ENCODE measurements at regions not wholly inside any gene's neighbourhood (a gene's known extent, or its start where the extent isn't known, plus 50 kb on each side); places are given as distances from the start of the nearest gene placed in this dataset.

DNA sequence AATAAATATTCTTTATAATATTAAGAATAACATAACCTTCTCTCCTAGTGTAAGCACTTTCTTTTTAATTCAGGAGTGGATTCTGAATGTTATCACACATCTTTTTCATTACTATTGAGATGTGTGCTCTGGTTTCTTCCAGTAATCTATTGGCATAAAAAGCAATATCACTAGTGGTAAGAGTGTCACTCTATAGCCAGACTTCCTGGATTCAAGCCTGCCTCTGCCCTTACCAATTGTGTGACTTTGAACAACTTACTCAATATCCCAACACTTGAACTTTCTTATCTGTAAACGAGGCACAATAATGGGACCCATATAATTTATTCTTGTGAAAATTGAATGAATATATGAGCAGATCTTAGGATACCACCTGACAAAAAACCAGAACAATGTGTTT is 71.0 kb downstream of the SEM1 start:
- no peak overlapping the region for H3K4me3 ChIP-seq
- ATAC-seq (ENCODE audit: low FRiP score in 2 of 2) (no peak), DNase-seq (no peak)
- WGBS, 2 donors = 45 to 52% methylated on average over 1 of the region's 1 CpG
- H3K9me3 ChIP-seq = no peaks in the 10 kb centered on the region
- H3K27me3 ChIP-seq = no peaks in the 10 kb centered on the region
- no peaks in the 10 kb centered on the region for H3K36me3 ChIP-seq
- H3K4me1 ChIP-seq = no peaks in the 10 kb centered on the region
- TF ChIP-seq, protein P1, sequence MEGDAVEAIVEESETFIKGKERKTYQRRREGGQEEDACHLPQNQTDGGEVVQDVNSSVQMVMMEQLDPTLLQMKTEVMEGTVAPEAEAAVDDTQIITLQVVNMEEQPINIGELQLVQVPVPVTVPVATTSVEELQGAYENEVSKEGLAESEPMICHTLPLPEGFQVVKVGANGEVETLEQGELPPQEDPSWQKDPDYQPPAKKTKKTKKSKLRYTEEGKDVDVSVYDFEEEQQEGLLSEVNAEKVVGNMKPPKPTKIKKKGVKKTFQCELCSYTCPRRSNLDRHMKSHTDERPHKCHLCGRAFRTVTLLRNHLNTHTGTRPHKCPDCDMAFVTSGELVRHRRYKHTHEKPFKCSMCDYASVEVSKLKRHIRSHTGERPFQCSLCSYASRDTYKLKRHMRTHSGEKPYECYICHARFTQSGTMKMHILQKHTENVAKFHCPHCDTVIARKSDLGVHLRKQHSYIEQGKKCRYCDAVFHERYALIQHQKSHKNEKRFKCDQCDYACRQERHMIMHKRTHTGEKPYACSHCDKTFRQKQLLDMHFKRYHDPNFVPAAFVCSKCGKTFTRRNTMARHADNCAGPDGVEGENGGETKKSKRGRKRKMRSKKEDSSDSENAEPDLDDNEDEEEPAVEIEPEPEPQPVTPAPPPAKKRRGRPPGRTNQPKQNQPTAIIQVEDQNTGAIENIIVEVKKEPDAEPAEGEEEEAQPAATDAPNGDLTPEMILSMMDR (IDR thresholded peaks at IDR 0.05) = no peak
- TF ChIP-seq POLR2A (IDR thresholded peaks at IDR 0.05) = no peak
- H3K27ac ChIP-seq = no peak overlapping the region

DNA sequence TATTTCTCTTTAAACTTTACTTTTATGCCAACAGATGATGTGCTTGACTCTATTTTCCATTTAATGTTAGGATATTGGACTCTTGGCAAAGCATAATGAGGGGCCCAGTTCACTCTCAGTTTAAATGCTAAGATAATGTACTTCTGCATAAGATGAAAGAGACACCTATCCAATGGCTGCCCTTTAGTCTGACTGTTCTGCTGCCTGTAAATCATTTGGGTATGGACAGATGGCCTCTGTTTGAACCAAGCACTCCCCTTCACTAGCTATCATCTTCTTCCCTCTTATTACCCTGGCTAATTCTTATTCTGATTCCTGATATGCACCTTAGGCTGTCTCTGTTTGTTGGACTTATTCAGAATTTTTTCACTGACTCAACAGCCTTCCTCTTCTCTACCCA is 72.1 kb downstream of the SEM1 start:
- Histone ChIP-seq H3K27me3 (no peaks in the 10 kb centered on the region), H3K4me1 (no peaks in the 10 kb centered on the region), H3K4me3 (no peak overlapping the region), H3K36me3 (no peaks in the 10 kb centered on the region), H3K9me3 (no peaks in the 10 kb centered on the region), H3K27ac (no peak overlapping the region)
- TF ChIP-seq EP300 (IDR thresholded peaks at IDR 0.05) (no peak), POLR2AphosphoS5 (IDR thresholded peaks at IDR 0.05) (no peak), POLR2A (IDR thresholded peaks at IDR 0.05) (no peak)
- TF ChIP-seq, protein P1 (IDR thresholded peaks at IDR 0.05) = no peak
- DNase-seq (no peak), ATAC-seq (ENCODE audit: low FRiP score in 2 of 2) (no peak)

DNA sequence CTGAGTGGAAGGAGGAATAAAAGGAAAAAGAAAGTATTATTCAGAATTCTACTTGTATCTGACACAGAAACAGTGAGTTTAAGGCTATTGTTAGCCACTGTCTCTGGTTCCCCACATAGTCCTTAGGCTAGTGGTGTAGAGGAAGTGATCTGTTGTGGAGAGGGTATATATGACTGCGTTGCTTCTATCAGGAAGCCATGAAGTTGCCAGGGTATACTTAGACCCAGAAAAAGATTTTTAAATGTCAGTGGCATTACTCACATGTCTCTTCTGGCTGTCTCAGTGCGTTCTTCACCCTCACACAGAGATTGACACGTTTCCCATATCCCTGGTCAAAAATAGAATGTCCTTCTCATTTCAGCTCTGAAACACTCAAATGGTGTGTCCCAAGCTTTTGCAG is 72.7 kb downstream of the SEM1 start:
- Histone ChIP-seq H3K4me1 (no peaks in the 10 kb centered on the region), H3K36me3 (no peaks in the 10 kb centered on the region), H3K9me3 (no peaks in the 10 kb centered on the region), H3K4me3 (no peak overlapping the region), H3K27me3 (no peaks in the 10 kb centered on the region), H3K27ac (no peak overlapping the region)
- DNase-seq (no peak), ATAC-seq (ENCODE audit: low FRiP score in 2 of 2) (no peak)
- no peak for TF ChIP-seq EP300 (IDR thresholded peaks at IDR 0.05)
- no peak for TF ChIP-seq POLR2A (IDR thresholded peaks at IDR 0.05)
- no peak for TF ChIP-seq POLR2AphosphoS5 (IDR thresholded peaks at IDR 0.05)
- TF ChIP-seq, protein P1 (IDR thresholded peaks at IDR 0.05) = no peak
- WGBS, 2 donors = 76 to 83% methylated on average over 3 of the region's 3 CpGs

DNA sequence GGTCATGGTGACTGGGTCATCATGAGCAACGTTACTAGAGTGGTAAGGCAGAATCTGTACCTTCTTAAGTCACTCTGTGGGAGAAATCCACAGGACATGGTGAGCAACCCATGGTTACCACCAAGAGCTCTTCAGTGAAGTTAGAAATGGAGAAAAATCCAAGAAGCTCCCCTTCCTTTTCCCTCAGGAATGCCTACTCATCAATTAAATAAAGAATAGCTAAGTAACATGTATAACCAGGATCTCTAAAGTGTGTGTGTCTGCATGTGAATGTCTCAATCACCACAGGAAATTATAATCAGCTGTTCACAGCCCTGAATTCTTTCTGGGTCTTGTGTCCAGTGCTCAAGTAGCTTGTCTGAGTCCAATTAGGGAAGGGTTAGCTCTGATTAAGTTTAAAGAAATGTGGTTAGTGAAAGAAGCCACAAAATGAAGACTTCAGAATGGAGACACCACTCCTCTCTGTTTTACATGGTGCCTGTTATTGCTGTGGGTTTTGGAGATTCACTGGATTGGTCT is 73.2 kb downstream of the SEM1 start:
- no peak for DNase-seq
- Histone ChIP-seq H3K27ac (no peak overlapping the region), H3K4me3 (no peak overlapping the region), H3K27me3 (no peaks in the 10 kb centered on the region), H3K9me3 (no peaks in the 10 kb centered on the region), H3K36me3 (no peaks in the 10 kb centered on the region), H3K4me1 (no peaks in the 10 kb centered on the region)
- 83 to 84% methylated on average over 1 of the region's 1 CpG for WGBS, 2 donors
- no peak for ATAC-seq (ENCODE audit: low FRiP score in 2 of 2)
- TF ChIP-seq EP300 (IDR thresholded peaks at IDR 0.05) = no peak
- TF ChIP-seq POLR2AphosphoS5 (IDR thresholded peaks at IDR 0.05) = no peak
- TF ChIP-seq POLR2A (IDR thresholded peaks at IDR 0.05) = no peak
- TF ChIP-seq, protein P1 (IDR thresholded peaks at IDR 0.05) = no peak

DNA sequence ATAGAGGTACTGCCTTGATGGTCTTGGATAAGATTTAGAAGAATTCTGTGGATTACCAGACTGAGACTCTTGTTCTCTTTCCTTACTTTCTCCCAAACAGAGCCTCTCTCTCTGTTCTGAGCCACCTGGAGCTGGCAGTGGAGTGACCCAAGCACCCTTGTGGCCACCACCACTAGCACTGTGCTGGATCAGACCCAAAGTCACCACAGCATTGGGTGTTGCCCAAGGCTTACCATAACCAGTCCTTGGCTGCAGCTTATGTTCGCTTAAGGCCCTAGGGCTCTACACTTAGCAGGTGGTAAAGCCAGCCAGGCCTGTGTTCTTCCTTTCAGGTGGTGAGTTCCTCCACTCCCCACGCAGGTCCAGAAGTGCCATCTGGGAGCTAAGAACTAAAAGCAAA is 79.8 kb downstream of the SEM1 start:
- WGBS, 2 donors = 95 to 100% methylated on average over 2 of the region's 2 CpGs
- Histone ChIP-seq H3K4me1 (no peaks in the 10 kb centered on the region), H3K4me3 (no peak overlapping the region), H3K27me3 (no peaks in the 10 kb centered on the region), H3K36me3 (no peaks in the 10 kb centered on the region), H3K27ac (no peak overlapping the region), H3K9me3 (no peaks in the 10 kb centered on the region)
- DNase-seq (no peak), ATAC-seq (ENCODE audit: low FRiP score in 2 of 2) (no peak)
- TF ChIP-seq POLR2AphosphoS5 (IDR thresholded peaks at IDR 0.05) = no peak
- TF ChIP-seq, protein P1 (IDR thresholded peaks at IDR 0.05) = no peak
- no peak for TF ChIP-seq POLR2A (IDR thresholded peaks at IDR 0.05)
- no peak for TF ChIP-seq EP300 (IDR thresholded peaks at IDR 0.05)
